Trophoblast cell (in vitro differentiated cells and primary cell): ENCODE measurements at regions not wholly inside any gene's neighbourhood (a gene's known extent, or its start where the extent isn't known, plus 50 kb on each side); places are given as distances from the start of the nearest gene placed in this dataset.

Experiments used
- DNase-seq, 2 donors: peaks; one replicate each; pipeline ENCODE4 v3.0.0-alpha.2; 2016
- H2AFZ ChIP-seq: 2 replicates; pipeline ENCODE4 v1.6.1; 2013; ENCODE audit warnings: low read length, moderate library complexity, mild to moderate bottlenecking; ENCODE audit not compliant: insufficient read depth, poor library complexity
- H2AK5ac ChIP-seq: 2 replicates; pipeline ENCODE4 v1.6.1; 2013; ENCODE audit warnings: mild to moderate bottlenecking, low read length
- H2BK120ac ChIP-seq: 2 replicates; pipeline ENCODE4 v1.6.1; 2013; ENCODE audit warnings: low read length, mild to moderate bottlenecking, moderate library complexity; ENCODE audit not compliant: insufficient read depth, poor library complexity
- H2BK12ac ChIP-seq: 2 replicates; pipeline ENCODE4 v1.6.1; 2013; ENCODE audit warnings: mild to moderate bottlenecking, low read length, moderate library complexity
- H2BK5ac ChIP-seq: 2 replicates; pipeline ENCODE4 v1.6.1; 2013; ENCODE audit warnings: low read length, low read depth, moderate library complexity, mild to moderate bottlenecking; ENCODE audit not compliant: poor library complexity
- H3K14ac ChIP-seq: 2 replicates; pipeline ENCODE4 v1.6.1; 2013; ENCODE audit warnings: mild to moderate bottlenecking, low read length
- H3K18ac ChIP-seq: 2 replicates; pipeline ENCODE4 v1.6.1; 2013; ENCODE audit warnings: mild to moderate bottlenecking, low read length
- H3K23ac ChIP-seq: 2 replicates; pipeline ENCODE4 v1.6.1; 2013; ENCODE audit warnings: low read length
- H3K27ac ChIP-seq: 2 replicates; pipeline ENCODE4 v1.5.1; 2013; ENCODE audit warnings: low read depth, mild to moderate bottlenecking, inconsistent platforms, low read length, moderate library complexity
- H3K27me3 ChIP-seq: 2 replicates; pipeline ENCODE4 v1.6.1; 2013; ENCODE audit warnings: inconsistent platforms, mild to moderate bottlenecking, low read length, moderate library complexity; ENCODE audit not compliant: insufficient read depth
- H3K36me3 ChIP-seq, 2 experiments: 1 replicate in 1 of 2; 2 replicates in 1 of 2; pipeline ENCODE4 v1.6.1; 2013; ENCODE audit warnings: low read length in 2 of 2, mild to moderate bottlenecking in 2 of 2, moderate library complexity in 1 of 2; ENCODE audit not compliant: insufficient read depth in 2 of 2, control insufficient read depth in 1 of 2
- H3K4ac ChIP-seq: 2 replicates; pipeline ENCODE4 v1.6.1; 2013; ENCODE audit warnings: low read depth, mild to moderate bottlenecking, low read length, moderate library complexity
- H3K4me1 ChIP-seq, 2 experiments: 1 replicate in 1 of 2; 2 replicates in 1 of 2; pipeline ENCODE4 v1.6.1; 2013; ENCODE audit warnings: low read length in 2 of 2, mild to moderate bottlenecking in 2 of 2, moderate library complexity in 1 of 2; ENCODE audit not compliant: insufficient read depth in 2 of 2, control insufficient read depth in 1 of 2
- H3K4me2 ChIP-seq: 2 replicates; pipeline ENCODE4 v1.6.1; 2013; ENCODE audit warnings: inconsistent platforms, mild to moderate bottlenecking, low read length, moderate library complexity
- H3K4me3 ChIP-seq: 2 replicates; pipeline ENCODE4 v1.5.1; 2013; ENCODE audit warnings: mild to moderate bottlenecking, low read depth, low read length, inconsistent platforms
- H3K79me1 ChIP-seq: one replicate; pipeline ENCODE4 v1.6.1; 2013; ENCODE audit warnings: low read length
- H3K79me2 ChIP-seq: 2 replicates; pipeline ENCODE4 v1.6.1; 2013; ENCODE audit warnings: low read length, mild to moderate bottlenecking; ENCODE audit not compliant: control insufficient read depth, insufficient read depth, poor library complexity
- H3K9ac ChIP-seq: 2 replicates; pipeline ENCODE4 v1.6.1; 2013; ENCODE audit warnings: mild to moderate bottlenecking, low read length
- H3K9me3 ChIP-seq: 2 replicates; pipeline ENCODE4 v1.6.1; 2013; ENCODE audit warnings: low read depth, mild to moderate bottlenecking, control low read depth, inconsistent platforms, low read length; ENCODE audit not compliant: insufficient read depth
- H4K12ac ChIP-seq: 2 replicates; pipeline ENCODE4 v1.6.1; 2013; ENCODE audit warnings: low read depth, mild to moderate bottlenecking, low read length, moderate library complexity
- H4K8ac ChIP-seq: 2 replicates; pipeline ENCODE4 v1.6.1; 2013; ENCODE audit warnings: low read depth, mild to moderate bottlenecking, low read length, moderate library complexity
- H4K91ac ChIP-seq: one replicate; pipeline ENCODE4 v1.6.1; 2013; ENCODE audit warnings: low read depth, mild to moderate bottlenecking, low read length, moderate library complexity
- WGBS: extraction: QIAGEN DNeasy Blood & Tissue Kit; methylation state at CpG from one replicate; pipeline ENCODE4 v1.1.7; 2013; ENCODE audit warnings: missing lambda C conversion rate; ENCODE audit not compliant: insufficient read length, insufficient coverage; ENCODE audit errors: extremely low coverage; 5-methylcytosine and 5-hydroxymethylcytosine counted together

GRCh38 chr11:127136438-127136837 lies 135.9 kb upstream of the KIRREL3 start:
- Histone ChIP-seq H3K36me3 (no peaks in the 10 kb centered on the region), H2BK120ac (no peak overlapping the region), H4K91ac (no peak overlapping the region), H4K8ac (no peak overlapping the region), H3K4me3 (no peak overlapping the region), H2BK12ac (no peak overlapping the region), H2BK5ac (no peak overlapping the region), H4K12ac (no peak overlapping the region), H3K4me2 (no peak overlapping the region), H3K9me3 (no peaks in the 10 kb centered on the region), H3K18ac (no peak overlapping the region), H2AK5ac (no peak overlapping the region), H3K27ac (no peak overlapping the region), H2AFZ (no peak overlapping the region), H3K4me1 (no peaks in the 10 kb centered on the region), H3K79me1 (no peaks in the 10 kb centered on the region), H3K9ac (no peak overlapping the region), H3K23ac (no peak overlapping the region), H3K4ac (no peak overlapping the region), H3K79me2 (no peaks in the 10 kb centered on the region), H3K14ac (no peak overlapping the region), H3K27me3 (no peaks in the 10 kb centered on the region)
- DNase-seq, result no peak
- WGBS, result no CpG with 5 or more reads among the region's 6 CpGs

GRCh38 chr11:127135256-127135655 lies 134.7 kb upstream of the KIRREL3 start:
- Histone ChIP-seq H2AFZ (no peak overlapping the region), H2BK12ac (no peak overlapping the region), H3K23ac (no peak overlapping the region), H2AK5ac (no peak overlapping the region), H3K14ac (no peak overlapping the region), H3K27me3 (no peaks in the 10 kb centered on the region), H3K18ac (no peak overlapping the region), H3K4ac (no peak overlapping the region), H4K91ac (no peak overlapping the region), H4K8ac (no peak overlapping the region), H2BK5ac (no peak overlapping the region), H3K4me1 (no peaks in the 10 kb centered on the region), H2BK120ac (no peak overlapping the region), H3K4me3 (no peak overlapping the region), H3K36me3 (no peaks in the 10 kb centered on the region), H3K9ac (no peak overlapping the region), H3K4me2 (no peak overlapping the region), H4K12ac (no peak overlapping the region), H3K9me3 (no peaks in the 10 kb centered on the region), H3K79me2 (no peaks in the 10 kb centered on the region), H3K79me1 (no peaks in the 10 kb centered on the region), H3K27ac (no peak overlapping the region)
- no peak for DNase-seq
- WGBS, result no CpG with 5 or more reads among the region's 3 CpGs

- no peak overlapping the region for H3K4me3 ChIP-seq
- H3K4me2 ChIP-seq, result no peak overlapping the region
- no peaks in the 10 kb centered on the region for H3K79me2 ChIP-seq
- no peak overlapping the region for H2BK120ac ChIP-seq
- no peak overlapping the region for H4K91ac ChIP-seq
- H3K27me3 ChIP-seq, result no peaks in the 10 kb centered on the region
- no peak overlapping the region for H3K14ac ChIP-seq
- H2BK12ac ChIP-seq, result no peak overlapping the region
- no peak overlapping the region for H4K8ac ChIP-seq
- H4K12ac ChIP-seq, result no peak overlapping the region
- DNase-seq, result no peak
- H2AFZ ChIP-seq, result no peak overlapping the region
- H3K9me3 ChIP-seq, result no peaks in the 10 kb centered on the region
- no peak overlapping the region for H2BK5ac ChIP-seq
- H3K4ac ChIP-seq, result no peak overlapping the region
- H3K18ac ChIP-seq, result no peak overlapping the region
- H2AK5ac ChIP-seq, result no peak overlapping the region
- WGBS, result no CpG with 5 or more reads among the region's 6 CpGs
- no peak overlapping the region for H3K9ac ChIP-seq
- no peak overlapping the region for H3K23ac ChIP-seq
- no peaks in the 10 kb centered on the region for H3K36me3 ChIP-seq
- no peaks in the 10 kb centered on the region for H3K79me1 ChIP-seq
- no peaks in the 10 kb centered on the region for H3K4me1 ChIP-seq
- H3K27ac ChIP-seq, result no peak overlapping the region
Observed at GRCh38 chr11:127133061-127133460, 132.5 kb upstream of the KIRREL3 start.

- H3K14ac ChIP-seq, result no peak overlapping the region
- no peak overlapping the region for H2BK12ac ChIP-seq
- no peak overlapping the region for H3K18ac ChIP-seq
- no peak overlapping the region for H4K12ac ChIP-seq
- H3K27ac ChIP-seq, result no peak overlapping the region
- no CpG with 5 or more reads among the region's 1 CpG for WGBS
- no peak for DNase-seq
- H3K9ac ChIP-seq, result no peak overlapping the region
- no peak overlapping the region for H2AK5ac ChIP-seq
- H3K4me2 ChIP-seq, result no peak overlapping the region
- H2BK5ac ChIP-seq, result no peak overlapping the region
- H3K4me1 ChIP-seq, result no peaks in the 10 kb centered on the region
- no peaks in the 10 kb centered on the region for H3K27me3 ChIP-seq
- no peak overlapping the region for H3K23ac ChIP-seq
- no peak overlapping the region for H2BK120ac ChIP-seq
- H3K4me3 ChIP-seq, result no peak overlapping the region
- no peaks in the 10 kb centered on the region for H3K79me1 ChIP-seq
- no peaks in the 10 kb centered on the region for H3K36me3 ChIP-seq
- no peaks in the 10 kb centered on the region for H3K9me3 ChIP-seq
- H3K79me2 ChIP-seq, result no peaks in the 10 kb centered on the region
- no peak overlapping the region for H2AFZ ChIP-seq
- no peak overlapping the region for H4K91ac ChIP-seq
- H4K8ac ChIP-seq, result no peak overlapping the region
- H3K4ac ChIP-seq, result no peak overlapping the region
Observed at GRCh38 chr11:127130321-127130720, 129.8 kb upstream of the KIRREL3 start.
